SK-N-SH (cell line): ENCODE measurements at regions not wholly inside any gene's neighbourhood (a gene's known extent, or its start where the extent isn't known, plus 50 kb on each side); places are given as distances from the start of the nearest gene placed in this dataset.
"Not testable (repeated sequence)": the region's sequence is repeated elsewhere in the genome, so short reads cannot be mapped to it uniquely, and the experiment has no call there.

Experiments used
- CTCF ChIA-PET: fragments of 300-600, 350-600 bp; formaldehyde crosslinking; extraction: SDS; loops from one replicate; lab custom pipeline; 2021; lab: Yijun Ruan, JAX
- POLR2A ChIA-PET: fragments of 350-600 bp; sonication (Branson Sonifier 250); formaldehyde crosslinking; extraction: SDS; loops from one replicate; lab custom pipeline; 2020; ENCODE audit warnings: antibody characterized with exemption, inconsistent platforms; lab: Yijun Ruan, JAX
- DNase-seq: peaks from one replicate; pipeline ENCODE4 v3.0.0; 2012
- H2AFZ ChIP-seq: fragments of 200-600 bp; sonication (generic); 2 replicates; pipeline ENCODE4 v1.8.1; 2016; ENCODE audit warnings: antibody characterized with exemption, mild to moderate bottlenecking, low read depth
- H3F3A ChIP-seq: fragments of 200-600 bp; sonication (generic); replicated peaks from 2 replicates; pipeline ENCODE3; 2016; ENCODE audit warnings: antibody characterized with exemption, mild to moderate bottlenecking; ENCODE audit not compliant: insufficient read depth
- H3K27ac ChIP-seq, 2 experiments: fragments of 200-500 bp in 1 of 2; fragments of 200-600 bp in 1 of 2; sonication (Bioruptor generic) in 1 of 2; sonication (generic), shearing (Covaris generic) in 1 of 2; 2 replicates each; pipeline versions ENCODE4 v1.5.1 to v1.6.1; 2014 to 2016; ENCODE audit warnings: low read depth in 2 of 2, inconsistent platforms in 1 of 2, low read length in 1 of 2, mild to moderate bottlenecking in 1 of 2, mixed read lengths in 1 of 2
- H3K27me3 ChIP-seq: fragments of 200-600 bp; sonication (generic), shearing (Covaris generic); 2 replicates; pipeline ENCODE4 v1.6.1; 2016; ENCODE audit warnings: mixed run types; ENCODE audit not compliant: insufficient read depth
- H3K36me3 ChIP-seq, 2 experiments: fragments of 200-500 bp in 1 of 2; fragments of 200-600 bp in 1 of 2; sonication (Bioruptor generic) in 1 of 2; sonication (generic) in 1 of 2; replicated peaks in 1 of 2; 2 replicates each; pipeline versions ENCODE3 to v1.5.1; 2014 to 2016; ENCODE audit warnings: low read length in 1 of 2, mild to moderate bottlenecking in 1 of 2; ENCODE audit not compliant: insufficient read depth in 2 of 2, control insufficient read depth in 1 of 2
- H3K4me1 ChIP-seq, 2 experiments: fragments of 200-500 bp in 1 of 2; fragments of 200-600 bp in 1 of 2; sonication (Bioruptor generic) in 1 of 2; sonication (generic), shearing (Covaris generic) in 1 of 2; 2 replicates each; pipeline versions ENCODE4 v1.5.1 to v1.6.1; 2014 to 2016; ENCODE audit warnings: low read depth in 1 of 2, low read length in 1 of 2, mixed run types in 1 of 2; ENCODE audit not compliant: insufficient read depth in 2 of 2, control insufficient read depth in 1 of 2
- H3K4me2 ChIP-seq: fragments of 200-600 bp; sonication (generic), shearing (Covaris generic); 2 replicates; pipeline ENCODE4 v1.6.1; 2017; ENCODE audit warnings: mixed run types
- H3K4me3 ChIP-seq, 2 experiments: fragments of 200-500 bp in 1 of 2; fragments of 200-600 bp in 1 of 2; sonication (Bioruptor generic) in 1 of 2; sonication (generic), shearing (Covaris generic) in 1 of 2; 2 replicates each; pipeline versions ENCODE4 v1.5.1 to v1.8.1; 2014 to 2016; ENCODE audit warnings: low read depth in 2 of 2, inconsistent platforms in 1 of 2, low read length in 1 of 2, mild to moderate bottlenecking in 1 of 2, mixed read lengths in 1 of 2, moderate library complexity in 1 of 2
- H3K79me2 ChIP-seq: fragments of 200-600 bp; sonication (generic); 2 replicates; pipeline ENCODE4 v1.8.1; 2017; ENCODE audit warnings: mild to moderate bottlenecking; ENCODE audit not compliant: insufficient read depth
- H3K9ac ChIP-seq: fragments of 200-600 bp; sonication (generic); 2 replicates; pipeline ENCODE4 v1.6.1; 2017; ENCODE audit warnings: mixed run types
- H3K9me2 ChIP-seq: fragments of 200-600 bp; sonication (generic); 2 replicates; pipeline ENCODE4 v1.6.1; 2017; ENCODE audit warnings: mixed run types
- H3K9me3 ChIP-seq: fragments of 200-600 bp; sonication (generic); 2 replicates; pipeline ENCODE4 v1.6.1; 2017; ENCODE audit warnings: mixed run types, mild to moderate bottlenecking, moderate library complexity
- H4K20me1 ChIP-seq: fragments of 200-600 bp; sonication (generic); 2 replicates; pipeline ENCODE4 v1.6.1; 2017; ENCODE audit warnings: mild to moderate bottlenecking, mixed run types; ENCODE audit not compliant: insufficient read depth
- CTCF ChIP-seq: fragments of 200-600 bp; sonication (generic); IDR thresholded peaks from 2 replicates; pipeline ENCODE4 v1.6.1; 2017; ENCODE audit warnings: antibody characterized with exemption, mild to moderate bottlenecking, moderate library complexity
- ELF1 ChIP-seq: IDR thresholded peaks from 2 replicates; pipeline ENCODE4 v1.4.0; 2012
- EP300 ChIP-seq, 2 experiments: IDR thresholded peaks; 2 replicates each; pipeline versions ENCODE4 v1.4.0 to v1.6.1; 2012; ENCODE audit warnings: borderline replicate concordance in 1 of 2, low read depth in 1 of 2, low read length in 1 of 2
- EZH2phosphoT487 ChIP-seq: fragments of 200-600 bp; sonication (generic); IDR thresholded peaks from 2 replicates; pipeline ENCODE4 v1.6.1; 2017; ENCODE audit warnings: low read depth, mixed run types, mild to moderate bottlenecking, antibody characterized with exemption, moderate library complexity, borderline replicate concordance
- FOXJ3 ChIP-seq: sonication (generic); formaldehyde crosslinking; IDR thresholded peaks from 2 replicates; pipeline ENCODE4 v1.5.1; 2020; ENCODE audit warnings: mild to moderate bottlenecking, missing genetic modification reagents
- GATA2 ChIP-seq: sonication (generic); formaldehyde crosslinking; IDR thresholded peaks from 2 replicates; pipeline ENCODE4 v1.5.0; 2020; ENCODE audit warnings: mild to moderate bottlenecking, missing genetic modification reagents
- MEF2A ChIP-seq: IDR thresholded peaks from 2 replicates; pipeline ENCODE4 v1.4.0; 2012; ENCODE audit warnings: low read depth, borderline replicate concordance
- POLR2AphosphoS5 ChIP-seq: IDR thresholded peaks from 2 replicates; pipeline ENCODE4 v1.6.1; 2012; ENCODE audit warnings: low read depth, low read length
- REST ChIP-seq: IDR thresholded peaks from 2 replicates; pipeline ENCODE4 v1.6.1; 2012; ENCODE audit warnings: mild to moderate bottlenecking, low read depth, low read length, moderate library complexity
- RXRA ChIP-seq: IDR thresholded peaks from 2 replicates; pipeline ENCODE4 v1.4.0; 2012; ENCODE audit warnings: low read depth, mild to moderate bottlenecking, borderline replicate concordance
- TCF12 ChIP-seq: IDR thresholded peaks from 2 replicates; pipeline ENCODE4 v1.4.0; 2012
- TEAD4 ChIP-seq: IDR thresholded peaks from 2 replicates; pipeline ENCODE4 v1.4.0; 2012; ENCODE audit warnings: mild to moderate bottlenecking, borderline replicate concordance; ENCODE audit not compliant: insufficient read depth
- ZBTB33 ChIP-seq: IDR thresholded peaks from 2 replicates; pipeline ENCODE4 v1.4.0; 2012; ENCODE audit warnings: low read depth, borderline replicate concordance
- WGBS: methylation state at CpG from one replicate; pipeline ENCODE4 v1.1.6; 2017; ENCODE audit warnings: low lambda C conversion rate; 5-methylcytosine and 5-hydroxymethylcytosine counted together

- H3K79me2 ChIP-seq, H2AFZ ChIP-seq, H3K9me2 ChIP-seq, H3K9ac ChIP-seq, H4K20me1 ChIP-seq, POLR2A ChIA-PET, DNase-seq, H3K27me3 ChIP-seq, H3K36me3 ChIP-seq, H3K9me3 ChIP-seq, H3K4me2 ChIP-seq, H3K4me3 ChIP-seq: not testable (repeated sequence)
- Histone ChIP-seq H3K27ac (peak overlapping the region in 1 of 2 experiments; percentile 17; a peak in 1 of 4 replicates), H3K4me1 (peaks cover 16 to 25% of the 10 kb centered on the region in 2 experiments), H3F3A (peaks cover 21% of the 10 kb centered on the region)
- CTCF ChIA-PET, result interaction anchor here (1.2 kb wide), 1 partner anchor 360 kb away, joined by 3 read pairs; no protein-coding TSS in a partner anchor
- peak; percentile 46; the same call in 1 of the 2 replicates for TF ChIP-seq TCF12
Measured at GRCh38 chr1:224562881-224563280, 53.2 kb upstream of the CNIH3 start.

- H3F3A ChIP-seq, result peaks cover 21% of the 10 kb centered on the region
- no peaks in the 10 kb centered on the region for H3K27me3 ChIP-seq
- no peak overlapping the region for H3K4me3 ChIP-seq
- H2AFZ ChIP-seq, result no peak overlapping the region
- no peak for DNase-seq
- H4K20me1 ChIP-seq, result no peaks in the 10 kb centered on the region
- no peak overlapping the region for H3K9ac ChIP-seq
- peaks cover 16 to 25% of the 10 kb centered on the region in 2 experiments for H3K4me1 ChIP-seq
- 75% methylated on average over 1 of the region's 1 CpG for WGBS
- POLR2A ChIA-PET, result no interaction called here
- CTCF ChIA-PET, result interaction anchor here (1.2 kb wide), 1 partner anchor 359 kb away, joined by 3 read pairs; no protein-coding TSS in a partner anchor
- TF ChIP-seq RXRA (no peak), MEF2A (no peak), POLR2AphosphoS5 (no peak)
- no peak overlapping the region for H3K27ac ChIP-seq
- no peaks in the 10 kb centered on the region for H3K9me3 ChIP-seq
- no peak overlapping the region for H3K4me2 ChIP-seq
- H3K36me3 ChIP-seq, result no peaks in the 10 kb centered on the region
- H3K9me2 ChIP-seq, result no peaks in the 10 kb centered on the region
- H3K79me2 ChIP-seq, result no peaks in the 10 kb centered on the region
Measured at GRCh38 chr1:224563666-224564065, 52.5 kb upstream of the CNIH3 start.

- Histone ChIP-seq H3K4me1 (peaks cover 16 to 25% of the 10 kb centered on the region in 2 experiments), H3K4me2 (peak overlapping the region; percentile 35; the same call in 1 of the 2 replicates), H3K27me3 (no peaks in the 10 kb centered on the region), H3K27ac (peak overlapping the region; percentile 56 to 87; a peak in 3 of 4 replicates), H3K9me2 (no peaks in the 10 kb centered on the region), H3F3A (peaks cover 17% of the 10 kb centered on the region), H3K79me2 (no peaks in the 10 kb centered on the region), H4K20me1 (no peaks in the 10 kb centered on the region), H2AFZ (peak overlapping the region; percentile 76; the same call in 1 of the 2 replicates), H3K4me3 (no peak overlapping the region), H3K9me3 (no peaks in the 10 kb centered on the region), H3K9ac (peak overlapping the region; percentile 34; the same call in 1 of the 2 replicates), H3K36me3 (no peaks in the 10 kb centered on the region)
- ChIA-PET POLR2A (no interaction called here), CTCF (interaction anchor here (1.0 to 1.1 kb wide), 2 partner anchors 211 to 358 kb away, joined by 3 to 4 read pairs; no protein-coding TSS in a partner anchor)
- 80% methylated on average over 3 of the region's 3 CpGs for WGBS
- TF ChIP-seq CTCF (no peak), ZBTB33 (no peak), ELF1 (no peak), EZH2phosphoT487 (no peak), RXRA (no peak), EP300 (IDR thresholded peaks at IDR 0.05; ENCODE audit: borderline replicate concordance in 1 of 2, low read depth in 1 of 2, low read length in 1 of 2) (no peak), FOXJ3 (CRISPR knock-in tag) (no peak), TEAD4 (no peak), GATA2 (CRISPR knock-in tag) (no peak), REST (no peak)
- DNase-seq, result peak; percentile 13
Measured at GRCh38 chr1:224564454-224565084, 51.5 kb upstream of the CNIH3 start.
